SK-N-SH (cell line): ENCODE measurements at regions not wholly inside any gene's neighbourhood (a gene's known extent, or its start where the extent isn't known, plus 50 kb on each side); places are given as distances from the start of the nearest gene placed in this dataset.

ENCODE experiments used
- CTCF ChIA-PET: fragments of 300-600, 350-600 bp; formaldehyde crosslinking; extraction: SDS; loops from one replicate; lab custom pipeline; 2021; lab: Yijun Ruan, JAX
- POLR2A ChIA-PET: fragments of 350-600 bp; sonication (Branson Sonifier 250); formaldehyde crosslinking; extraction: SDS; loops from one replicate; lab custom pipeline; 2020; ENCODE audit warnings: antibody characterized with exemption, inconsistent platforms; lab: Yijun Ruan, JAX
- DNase-seq: peaks from one replicate; pipeline ENCODE4 v3.0.0; 2012
- H2AFZ ChIP-seq: fragments of 200-600 bp; sonication (generic); 2 replicates; pipeline ENCODE4 v1.8.1; 2016; ENCODE audit warnings: antibody characterized with exemption, mild to moderate bottlenecking, low read depth
- H3F3A ChIP-seq: fragments of 200-600 bp; sonication (generic); replicated peaks from 2 replicates; pipeline ENCODE3; 2016; ENCODE audit warnings: antibody characterized with exemption, mild to moderate bottlenecking; ENCODE audit not compliant: insufficient read depth
- H3K27ac ChIP-seq, 2 experiments: fragments of 200-500 bp in 1 of 2; fragments of 200-600 bp in 1 of 2; sonication (Bioruptor generic) in 1 of 2; sonication (generic), shearing (Covaris generic) in 1 of 2; 2 replicates each; pipeline versions ENCODE4 v1.5.1 to v1.6.1; 2014 to 2016; ENCODE audit warnings: low read depth in 2 of 2, inconsistent platforms in 1 of 2, low read length in 1 of 2, mild to moderate bottlenecking in 1 of 2, mixed read lengths in 1 of 2
- H3K27me3 ChIP-seq: fragments of 200-600 bp; sonication (generic), shearing (Covaris generic); 2 replicates; pipeline ENCODE4 v1.6.1; 2016; ENCODE audit warnings: mixed run types; ENCODE audit not compliant: insufficient read depth
- H3K36me3 ChIP-seq, 2 experiments: fragments of 200-500 bp in 1 of 2; fragments of 200-600 bp in 1 of 2; sonication (Bioruptor generic) in 1 of 2; sonication (generic) in 1 of 2; replicated peaks in 1 of 2; 2 replicates each; pipeline versions ENCODE3 to v1.5.1; 2014 to 2016; ENCODE audit warnings: low read length in 1 of 2, mild to moderate bottlenecking in 1 of 2; ENCODE audit not compliant: insufficient read depth in 2 of 2, control insufficient read depth in 1 of 2
- H3K4me1 ChIP-seq, 2 experiments: fragments of 200-500 bp in 1 of 2; fragments of 200-600 bp in 1 of 2; sonication (Bioruptor generic) in 1 of 2; sonication (generic), shearing (Covaris generic) in 1 of 2; 2 replicates each; pipeline versions ENCODE4 v1.5.1 to v1.6.1; 2014 to 2016; ENCODE audit warnings: low read depth in 1 of 2, low read length in 1 of 2, mixed run types in 1 of 2; ENCODE audit not compliant: insufficient read depth in 2 of 2, control insufficient read depth in 1 of 2
- H3K4me2 ChIP-seq: fragments of 200-600 bp; sonication (generic), shearing (Covaris generic); 2 replicates; pipeline ENCODE4 v1.6.1; 2017; ENCODE audit warnings: mixed run types
- H3K4me3 ChIP-seq, 2 experiments: fragments of 200-500 bp in 1 of 2; fragments of 200-600 bp in 1 of 2; sonication (Bioruptor generic) in 1 of 2; sonication (generic), shearing (Covaris generic) in 1 of 2; 2 replicates each; pipeline versions ENCODE4 v1.5.1 to v1.8.1; 2014 to 2016; ENCODE audit warnings: low read depth in 2 of 2, inconsistent platforms in 1 of 2, low read length in 1 of 2, mild to moderate bottlenecking in 1 of 2, mixed read lengths in 1 of 2, moderate library complexity in 1 of 2
- H3K79me2 ChIP-seq: fragments of 200-600 bp; sonication (generic); 2 replicates; pipeline ENCODE4 v1.8.1; 2017; ENCODE audit warnings: mild to moderate bottlenecking; ENCODE audit not compliant: insufficient read depth
- H3K9ac ChIP-seq: fragments of 200-600 bp; sonication (generic); 2 replicates; pipeline ENCODE4 v1.6.1; 2017; ENCODE audit warnings: mixed run types
- H3K9me2 ChIP-seq: fragments of 200-600 bp; sonication (generic); 2 replicates; pipeline ENCODE4 v1.6.1; 2017; ENCODE audit warnings: mixed run types
- H3K9me3 ChIP-seq: fragments of 200-600 bp; sonication (generic); 2 replicates; pipeline ENCODE4 v1.6.1; 2017; ENCODE audit warnings: mixed run types, mild to moderate bottlenecking, moderate library complexity
- H4K20me1 ChIP-seq: fragments of 200-600 bp; sonication (generic); 2 replicates; pipeline ENCODE4 v1.6.1; 2017; ENCODE audit warnings: mild to moderate bottlenecking, mixed run types; ENCODE audit not compliant: insufficient read depth
- CHD2 ChIP-seq: fragments of 150-350 bp; IDR thresholded peaks from 2 replicates; pipeline ENCODE4 v1.6.1; 2018; ENCODE audit warnings: low read length; ENCODE audit not compliant: partially characterized antibody
- ELF1 ChIP-seq: IDR thresholded peaks from 2 replicates; pipeline ENCODE4 v1.4.0; 2012
- EP300 ChIP-seq, 2 experiments: IDR thresholded peaks; 2 replicates each; pipeline versions ENCODE4 v1.4.0 to v1.6.1; 2012; ENCODE audit warnings: borderline replicate concordance in 1 of 2, low read depth in 1 of 2, low read length in 1 of 2
- FOSL2 ChIP-seq: IDR thresholded peaks from 2 replicates; pipeline ENCODE4 v1.4.0; 2012; ENCODE audit warnings: low read depth, mild to moderate bottlenecking, moderate library complexity, borderline replicate concordance
- FOXJ3 ChIP-seq: sonication (generic); formaldehyde crosslinking; IDR thresholded peaks from 2 replicates; pipeline ENCODE4 v1.5.1; 2020; ENCODE audit warnings: mild to moderate bottlenecking, missing genetic modification reagents
- IRF3 ChIP-seq: fragments of 150-350 bp; IDR thresholded peaks from 2 replicates; pipeline ENCODE4 v1.6.1; 2016; ENCODE audit warnings: mild to moderate bottlenecking, low read depth, low read length
- MXI1 ChIP-seq: IDR thresholded peaks from 2 replicates; pipeline ENCODE4 v1.6.1; 2012; ENCODE audit warnings: mild to moderate bottlenecking, low read depth, low read length, improper control_type of control experiment
- NFIC ChIP-seq: IDR thresholded peaks from 2 replicates; pipeline ENCODE4 v1.4.0; 2012; ENCODE audit warnings: borderline replicate concordance
- RCOR1 ChIP-seq: fragments of 150-350 bp; IDR thresholded peaks from 2 replicates; pipeline ENCODE4 v1.6.1; 2017; ENCODE audit warnings: antibody characterized with exemption, low read length
- RFX5 ChIP-seq: IDR thresholded peaks from 2 replicates; pipeline ENCODE4 v1.6.1; 2012; ENCODE audit warnings: mild to moderate bottlenecking, improper control_type of control experiment, low read length
- SIN3A ChIP-seq: IDR thresholded peaks from 2 replicates; pipeline ENCODE4 v1.6.1; 2012; ENCODE audit warnings: low read depth, mild to moderate bottlenecking, low read length, moderate library complexity, borderline replicate concordance
- SMC3 ChIP-seq: IDR thresholded peaks from 2 replicates; pipeline ENCODE4 v1.6.1; 2012; ENCODE audit warnings: low read depth, low read length, improper control_type of control experiment
- TAF1 ChIP-seq: IDR thresholded peaks from 2 replicates; pipeline ENCODE4 v1.6.1; 2012; ENCODE audit warnings: low read depth, mild to moderate bottlenecking, low read length, moderate library complexity, borderline replicate concordance
- ZBTB33 ChIP-seq: IDR thresholded peaks from 2 replicates; pipeline ENCODE4 v1.4.0; 2012; ENCODE audit warnings: low read depth, borderline replicate concordance
- WGBS: methylation state at CpG from one replicate; pipeline ENCODE4 v1.1.6; 2017; ENCODE audit warnings: low lambda C conversion rate; 5-methylcytosine and 5-hydroxymethylcytosine counted together
- TF ChIP-seq, protein P1 (sequence below): IDR thresholded peaks from 2 replicates; pipeline ENCODE4; 2012
- TF ChIP-seq, protein P2 (sequence below): IDR thresholded peaks from 2 replicates; pipeline ENCODE4 v1.4.0; 2012; ENCODE audit warnings: low read depth
- TF ChIP-seq, protein P3 (sequence below): IDR thresholded peaks from 2 replicates; pipeline ENCODE4 v1.4.0; 2012; ENCODE audit warnings: low read depth, borderline replicate concordance

- no peaks in the 10 kb centered on the region for H3K9me3 ChIP-seq
- H3K36me3 ChIP-seq, result no peaks in the 10 kb centered on the region
- H3K9me2 ChIP-seq, result no peaks in the 10 kb centered on the region
- no peaks in the 10 kb centered on the region for H3K79me2 ChIP-seq
- no peaks in the 10 kb centered on the region for H3K27me3 ChIP-seq
- 0 out of 2 replicates have a peak overlapping the region, but pooled peaks have one; percentile 59 for H2AFZ ChIP-seq
- no peak overlapping the region for H3K27ac ChIP-seq
- H3K4me3 ChIP-seq, result no peak overlapping the region
- TF ChIP-seq IRF3 (no peak), ZBTB33 (no peak), SIN3A (no peak), FOSL2 (no peak), NFIC (no peak), MXI1 (no peak), RCOR1 (no peak), EP300 (IDR thresholded peaks at IDR 0.05; ENCODE audit: borderline replicate concordance in 1 of 2, low read depth in 1 of 2, low read length in 1 of 2) (no peak), TAF1 (no peak), SMC3 (no peak), CHD2 (no peak), RFX5 (no peak), FOXJ3 (no peak), ELF1 (no peak)
- TF ChIP-seq, protein P1, sequence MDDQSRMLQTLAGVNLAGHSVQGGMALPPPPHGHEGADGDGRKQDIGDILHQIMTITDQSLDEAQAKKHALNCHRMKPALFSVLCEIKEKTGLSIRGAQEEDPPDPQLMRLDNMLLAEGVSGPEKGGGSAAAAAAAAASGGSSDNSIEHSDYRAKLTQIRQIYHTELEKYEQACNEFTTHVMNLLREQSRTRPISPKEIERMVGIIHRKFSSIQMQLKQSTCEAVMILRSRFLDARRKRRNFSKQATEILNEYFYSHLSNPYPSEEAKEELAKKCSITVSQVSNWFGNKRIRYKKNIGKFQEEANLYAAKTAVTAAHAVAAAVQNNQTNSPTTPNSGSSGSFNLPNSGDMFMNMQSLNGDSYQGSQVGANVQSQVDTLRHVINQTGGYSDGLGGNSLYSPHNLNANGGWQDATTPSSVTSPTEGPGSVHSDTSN, result no peak
- TF ChIP-seq, protein P2, sequence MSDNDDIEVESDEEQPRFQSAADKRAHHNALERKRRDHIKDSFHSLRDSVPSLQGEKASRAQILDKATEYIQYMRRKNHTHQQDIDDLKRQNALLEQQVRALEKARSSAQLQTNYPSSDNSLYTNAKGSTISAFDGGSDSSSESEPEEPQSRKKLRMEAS, result no peak
- TF ChIP-seq, protein P3, sequence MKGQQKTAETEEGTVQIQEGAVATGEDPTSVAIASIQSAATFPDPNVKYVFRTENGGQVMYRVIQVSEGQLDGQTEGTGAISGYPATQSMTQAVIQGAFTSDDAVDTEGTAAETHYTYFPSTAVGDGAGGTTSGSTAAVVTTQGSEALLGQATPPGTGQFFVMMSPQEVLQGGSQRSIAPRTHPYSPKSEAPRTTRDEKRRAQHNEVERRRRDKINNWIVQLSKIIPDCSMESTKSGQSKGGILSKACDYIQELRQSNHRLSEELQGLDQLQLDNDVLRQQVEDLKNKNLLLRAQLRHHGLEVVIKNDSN, result no peak
- WGBS, result 64% methylated on average over 2 of the region's 2 CpGs
- H3K4me1 ChIP-seq, result peaks cover 0 to 21% of the 10 kb centered on the region in 2 experiments; a peak in 2 of 4 replicates
- ChIA-PET POLR2A (no interaction called here), CTCF (no interaction called here)
- no peaks in the 10 kb centered on the region for H3F3A ChIP-seq
- no peak for DNase-seq
- no peak overlapping the region for H3K9ac ChIP-seq
- H4K20me1 ChIP-seq, result no peaks in the 10 kb centered on the region
- no peak overlapping the region for H3K4me2 ChIP-seq
These were observed 157.2 kb downstream of the PTGER3 start for GRCh38 chr1:70890408-70890807.
